ENCODE measurements at regions not wholly inside any gene's neighbourhood (a gene's known extent, or its start where the extent isn't known, plus 50 kb on each side); places are given as distances from the start of the nearest gene placed in this dataset.

DNA sequence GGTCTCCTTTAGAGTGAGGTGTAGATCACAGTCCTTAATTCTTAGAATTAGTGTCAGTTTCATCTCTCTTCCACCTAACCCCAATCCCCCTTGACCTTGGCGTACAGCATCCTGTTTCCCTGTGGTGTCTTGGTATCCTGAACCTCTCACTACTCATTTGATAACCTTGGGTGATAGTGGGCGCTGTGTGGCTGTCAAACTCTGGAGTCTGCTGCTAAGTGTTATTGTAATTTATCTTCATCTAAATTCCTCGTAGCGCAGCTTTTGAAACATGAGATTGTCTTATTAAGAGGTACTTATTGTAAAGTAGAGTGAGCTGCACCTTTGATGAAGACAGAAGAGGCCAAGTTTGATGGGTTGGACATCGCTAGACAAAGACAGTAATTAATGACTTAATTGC lies 222.6 kb upstream of the SPRED2 start:
- Histone ChIP-seq H3K27ac (no peak overlapping the region), H3K27me3 (no peaks in the 10 kb centered on the region), H3K4me3 (no peak overlapping the region), H3K9me3 (no peaks in the 10 kb centered on the region), H3K4me1 (no peaks in the 10 kb centered on the region), H3K36me3 (no peaks in the 10 kb centered on the region)
- intact Hi-C loops (cut with DNase I; ENCODE audit: low total_unique reads), result no loop called here
- DNase-seq, result no peak
- TF ChIP-seq CTCF (IDR thresholded peaks at IDR 0.05) (no peak), POLR2A (IDR thresholded peaks at IDR 0.05) (no peak)

GRCh38 chr2:65654496-65654895 lies 222.1 kb upstream of the SPRED2 start:
- intact Hi-C loops (cut with DNase I; ENCODE audit: low total_unique reads), result no loop called here
- no peak overlapping the region for H3K4me3 ChIP-seq
- no peak for TF ChIP-seq CTCF (IDR thresholded peaks at IDR 0.05)
- TF ChIP-seq POLR2A (IDR thresholded peaks at IDR 0.05), result no peak
- no peak for DNase-seq
- H3K4me1 ChIP-seq, result no peaks in the 10 kb centered on the region
- H3K36me3 ChIP-seq, result no peaks in the 10 kb centered on the region
- no peaks in the 10 kb centered on the region for H3K9me3 ChIP-seq
- no peaks in the 10 kb centered on the region for H3K27me3 ChIP-seq
- H3K27ac ChIP-seq, result no peak overlapping the region

GRCh38 chr2:65652066-65652465 lies 219.7 kb upstream of the SPRED2 start:
- Histone ChIP-seq H3K4me3 (no peak overlapping the region), H3K4me1 (no peaks in the 10 kb centered on the region), H3K9me3 (no peaks in the 10 kb centered on the region), H3K27ac (no peak overlapping the region), H3K36me3 (no peaks in the 10 kb centered on the region), H3K27me3 (no peaks in the 10 kb centered on the region)
- DNase-seq, result no peak
- intact Hi-C loops (cut with DNase I; ENCODE audit: low total_unique reads), result no loop called here
- TF ChIP-seq POLR2A (IDR thresholded peaks at IDR 0.05) (no peak), CTCF (IDR thresholded peaks at IDR 0.05) (no peak)

GRCh38 chr2:65649811-65650589 lies 217.6 kb upstream of the SPRED2 start:
- no peak for DNase-seq
- H3K27ac ChIP-seq, result no peak overlapping the region
- H3K27me3 ChIP-seq, result no peaks in the 10 kb centered on the region
- intact Hi-C loops (cut with DNase I; ENCODE audit: low total_unique reads), result no loop called here
- no peaks in the 10 kb centered on the region for H3K4me1 ChIP-seq
- H3K9me3 ChIP-seq, result no peaks in the 10 kb centered on the region
- no peak overlapping the region for H3K4me3 ChIP-seq
- no peak for TF ChIP-seq CTCF (IDR thresholded peaks at IDR 0.05)
- TF ChIP-seq POLR2A (IDR thresholded peaks at IDR 0.05), result no peak
- no peaks in the 10 kb centered on the region for H3K36me3 ChIP-seq

GRCh38 chr2:65647249-65647842 lies 214.9 kb upstream of the SPRED2 start:
- H3K27ac ChIP-seq, result no peak overlapping the region
- H3K9me3 ChIP-seq, result no peaks in the 10 kb centered on the region
- no peaks in the 10 kb centered on the region for H3K27me3 ChIP-seq
- no peaks in the 10 kb centered on the region for H3K4me1 ChIP-seq
- H3K36me3 ChIP-seq, result no peaks in the 10 kb centered on the region
- no peak for TF ChIP-seq CTCF (IDR thresholded peaks at IDR 0.05)
- no peak for TF ChIP-seq POLR2A (IDR thresholded peaks at IDR 0.05)
- no peak overlapping the region for H3K4me3 ChIP-seq
- intact Hi-C loops (cut with DNase I; ENCODE audit: low total_unique reads), result no loop called here
- no peak for DNase-seq
